ENCODE measurements at regions not wholly inside any gene's neighbourhood (a gene's known extent, or its start where the extent isn't known, plus 50 kb on each side); places are given as distances from the start of the nearest gene placed in this dataset.
"Not testable (repeated sequence)": the region's sequence is repeated elsewhere in the genome, so short reads cannot be mapped to it uniquely, and the experiment has no call there.

GRCh38 chr20:19026121-19026878, 186.1 kb upstream of the SLC24A3 start:
- no peak for DNase-seq (ENCODE audit: low read depth, low spot score)

- no peak for DNase-seq (ENCODE audit: low read depth, low spot score)
Measured at GRCh38 chr20:19026901-19027644, 185.4 kb upstream of the SLC24A3 start.

DNA sequence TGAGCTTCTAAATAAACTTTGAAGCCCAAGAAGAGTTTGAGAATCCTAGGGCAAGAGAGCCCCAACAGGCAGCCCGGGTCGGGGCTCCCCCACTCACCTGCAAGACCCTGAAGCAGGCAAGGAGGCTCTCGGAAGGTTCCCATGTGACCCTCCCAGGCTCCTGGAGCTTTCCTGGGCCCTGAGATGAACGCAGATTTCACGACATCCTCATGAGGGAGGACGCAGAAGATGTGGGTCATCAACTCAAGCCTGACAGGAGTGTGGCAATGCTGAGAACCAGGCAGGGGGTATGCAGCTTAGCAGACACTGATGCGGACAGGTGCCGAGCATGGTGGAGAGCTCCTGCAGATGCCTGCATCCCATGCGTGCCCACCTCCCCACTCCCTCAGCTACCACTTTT, 184.5 kb upstream of the SLC24A3 start:
- no peak for DNase-seq (ENCODE audit: low read depth, low spot score)

GRCh38 chr20:19041787-19042186, 170.7 kb upstream of the SLC24A3 start:
- DNase-seq (ENCODE audit: low read depth, low spot score), result no peak

- no peak for DNase-seq (ENCODE audit: low read depth, low spot score)
Measured at GRCh38 chr20:19045371-19045770, 167.1 kb upstream of the SLC24A3 start.

- no peak for DNase-seq (ENCODE audit: low read depth, low spot score)
Measured at GRCh38 chr20:19047040-19047950, 165.1 kb upstream of the SLC24A3 start.

GRCh38 chr20:19047951-19048296, 164.5 kb upstream of the SLC24A3 start:
- no peak for DNase-seq (ENCODE audit: low read depth, low spot score)

- no peak for DNase-seq (ENCODE audit: low read depth, low spot score)
Measured at GRCh38 chr20:19048995-19049501, 163.4 kb upstream of the SLC24A3 start.

DNA sequence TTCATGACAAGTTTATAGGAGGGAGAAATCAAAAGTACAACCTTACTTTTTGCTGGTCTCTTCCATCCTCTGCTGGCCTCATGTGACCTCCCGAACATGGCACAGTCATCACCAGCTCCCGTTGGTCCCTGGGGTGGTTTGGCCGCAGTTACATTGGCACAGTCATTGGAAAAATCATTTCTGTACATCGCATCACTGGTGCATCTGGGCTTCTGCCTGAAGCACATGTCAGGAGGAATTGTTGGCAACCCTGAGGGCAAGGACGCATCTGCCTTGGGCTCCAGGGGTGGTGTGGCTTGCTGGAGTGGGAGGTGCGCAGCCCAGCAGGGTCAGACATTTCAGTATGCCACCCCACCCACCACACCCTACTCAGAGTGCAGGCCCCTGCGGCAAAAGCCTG, 162.9 kb upstream of the SLC24A3 start:
- DNase-seq (ENCODE audit: low read depth, low spot score), result no peak

GRCh38 chr20:19056909-19057308, 155.5 kb upstream of the SLC24A3 start:
- no peak for DNase-seq (ENCODE audit: low read depth, low spot score)

GRCh38 chr20:19064788-19065187, 147.7 kb upstream of the SLC24A3 start:
- not testable (repeated sequence) for DNase-seq (ENCODE audit: low read depth, low spot score)

- DNase-seq (ENCODE audit: low read depth, low spot score), result no peak
Measured at GRCh38 chr20:19067986-19068385, 144.5 kb upstream of the SLC24A3 start.

- no peak for DNase-seq (ENCODE audit: low read depth, low spot score)
Measured at GRCh38 chr20:19070026-19070425, 142.4 kb upstream of the SLC24A3 start.

DNA sequence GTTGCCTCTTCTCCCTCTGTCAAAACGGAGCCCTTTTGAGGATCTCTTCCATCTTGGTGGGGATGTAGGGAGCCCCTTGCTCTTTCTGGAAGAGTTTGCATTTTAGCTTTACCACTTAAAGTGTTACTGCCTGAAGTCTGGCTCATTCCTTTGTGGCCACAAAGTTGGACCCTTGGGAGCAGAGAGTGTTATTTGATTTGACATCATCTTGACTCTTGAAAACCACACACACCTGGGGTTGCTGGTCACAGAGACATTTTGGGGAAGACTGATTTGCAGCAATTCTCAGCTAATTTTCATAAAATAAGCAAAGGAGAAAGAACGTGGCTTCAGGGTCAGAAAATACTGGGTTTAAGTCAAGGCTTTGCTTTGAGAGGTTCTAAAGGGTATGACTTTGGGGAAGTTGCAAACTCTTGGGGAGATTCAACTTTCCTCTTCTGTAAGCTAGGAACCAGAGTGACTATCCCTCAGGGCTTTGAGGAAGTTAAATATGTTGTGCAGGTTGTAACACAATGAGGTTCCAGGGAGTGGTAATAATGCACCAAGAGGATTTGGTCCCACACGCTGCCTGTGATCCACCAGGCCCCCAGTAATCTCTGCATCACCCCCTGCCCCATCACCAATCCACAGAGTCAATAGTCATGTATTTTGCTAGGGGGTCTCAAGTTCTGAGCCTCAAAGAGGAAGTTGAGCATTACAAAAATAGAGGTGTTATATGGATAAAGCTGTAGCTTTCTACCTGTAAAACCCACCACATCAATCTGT, 141.6 kb upstream of the SLC24A3 start:
- no peak for DNase-seq (ENCODE audit: low read depth, low spot score)

DNA sequence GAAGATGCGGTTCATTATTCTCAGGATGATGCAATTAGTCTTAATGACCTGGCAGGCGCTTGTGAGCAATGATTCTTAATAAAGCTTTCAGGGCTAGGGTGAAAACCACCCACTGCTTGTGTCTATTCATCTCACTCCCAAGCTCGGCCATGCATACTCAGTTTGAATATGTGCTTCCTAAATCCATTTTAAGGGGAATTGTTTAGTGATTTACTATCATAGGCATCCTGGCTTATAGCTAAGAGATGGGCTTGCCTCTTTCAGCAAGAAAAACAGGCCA, 141.1 kb upstream of the SLC24A3 start:
- DNase-seq (ENCODE audit: low read depth, low spot score), result no peak

- DNase-seq (ENCODE audit: low read depth, low spot score), result no peak
Measured at GRCh38 chr20:19071902-19072498, 140.4 kb upstream of the SLC24A3 start.

GRCh38 chr20:19072988-19073387, 139.5 kb upstream of the SLC24A3 start:
- no peak for DNase-seq (ENCODE audit: low read depth, low spot score)

GRCh38 chr20:19073584-19074218, 138.7 kb upstream of the SLC24A3 start:
- DNase-seq (ENCODE audit: low read depth, low spot score), result no peak

- DNase-seq (ENCODE audit: low read depth, low spot score), result no peak
Measured at GRCh38 chr20:19074356-19074755, 138.1 kb upstream of the SLC24A3 start.

DNA sequence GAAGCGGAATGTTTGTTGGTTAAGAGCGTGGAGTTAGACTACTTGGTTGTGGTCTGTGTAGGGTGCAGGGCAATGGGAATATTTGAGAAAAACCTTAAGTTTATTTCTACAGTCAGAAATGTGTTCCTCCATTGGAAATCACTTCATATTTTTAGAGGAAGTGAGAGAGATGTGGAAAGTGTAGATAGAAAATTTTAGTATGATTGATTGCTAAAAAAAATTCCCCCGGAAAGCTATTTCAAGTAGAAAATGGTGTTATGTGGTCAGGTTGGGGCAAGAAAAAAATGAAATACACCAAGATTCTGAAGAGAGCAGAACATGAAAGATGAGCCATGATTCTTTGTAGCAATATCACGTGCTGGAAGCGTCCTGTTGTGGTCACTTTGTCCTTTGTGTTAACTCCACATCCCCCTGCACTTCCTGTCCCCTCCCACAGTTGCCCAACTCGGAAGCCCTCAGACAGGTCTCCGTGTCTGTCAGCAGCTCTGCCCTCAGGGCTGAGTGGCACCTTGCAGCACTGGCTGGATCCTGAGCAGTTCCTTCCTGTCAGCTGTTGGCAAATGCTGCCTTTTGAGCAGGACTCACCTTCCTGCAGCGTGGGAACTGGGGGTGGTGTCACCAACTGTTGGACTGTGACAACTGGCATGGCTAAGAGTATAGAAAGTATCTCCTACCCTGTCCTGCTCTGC, 137.5 kb upstream of the SLC24A3 start:
- DNase-seq (ENCODE audit: low read depth, low spot score), result no peak

Measured in astrocyte of the hippocampus (primary cell).